ENCODE measurements at regions not wholly inside any gene's neighbourhood (a gene's known extent, or its start where the extent isn't known, plus 50 kb on each side); places are given as distances from the start of the nearest gene placed in this dataset.

- Histone ChIP-seq H4K20me1 (ENCODE audit: insufficient read depth) (no peaks in the 10 kb centered on the region), H3K27me3 (ENCODE audit: insufficient read depth, low read depth, low read length) (no peaks in the 10 kb centered on the region), H3K4me3 (ENCODE audit: low read length) (no peak overlapping the region), H3K27ac (ENCODE audit: low read length) (no peak overlapping the region), H3K9me3 (ENCODE audit: low read length) (no peaks in the 10 kb centered on the region), H3K36me3 (ENCODE audit: insufficient read depth, low read length) (no peaks in the 10 kb centered on the region), H3K9ac (ENCODE audit: low read length) (no peak overlapping the region), H3K4me2 (ENCODE audit: low read length) (no peak overlapping the region), H2AFZ (ENCODE audit: low read depth, low read length) (no peak overlapping the region), H3K79me2 (replicated peaks; ENCODE audit: insufficient read depth, low read length) (no peaks in the 10 kb centered on the region), H3K9me2 (ENCODE audit: insufficient read depth, low read length) (no peaks in the 10 kb centered on the region), H3F3A (ENCODE audit: insufficient read depth, low read length, poor library complexity, severe bottlenecking) (no peaks in the 10 kb centered on the region)
- no peak for TF ChIP-seq SMC3 (conservative IDR thresholded peaks at IDR 0.05; ENCODE audit: poor library complexity)
- no peak for TF ChIP-seq EP300 (conservative IDR thresholded peaks at IDR 0.05; ENCODE audit: poor library complexity, severe bottlenecking)
- TF ChIP-seq, protein P1, sequence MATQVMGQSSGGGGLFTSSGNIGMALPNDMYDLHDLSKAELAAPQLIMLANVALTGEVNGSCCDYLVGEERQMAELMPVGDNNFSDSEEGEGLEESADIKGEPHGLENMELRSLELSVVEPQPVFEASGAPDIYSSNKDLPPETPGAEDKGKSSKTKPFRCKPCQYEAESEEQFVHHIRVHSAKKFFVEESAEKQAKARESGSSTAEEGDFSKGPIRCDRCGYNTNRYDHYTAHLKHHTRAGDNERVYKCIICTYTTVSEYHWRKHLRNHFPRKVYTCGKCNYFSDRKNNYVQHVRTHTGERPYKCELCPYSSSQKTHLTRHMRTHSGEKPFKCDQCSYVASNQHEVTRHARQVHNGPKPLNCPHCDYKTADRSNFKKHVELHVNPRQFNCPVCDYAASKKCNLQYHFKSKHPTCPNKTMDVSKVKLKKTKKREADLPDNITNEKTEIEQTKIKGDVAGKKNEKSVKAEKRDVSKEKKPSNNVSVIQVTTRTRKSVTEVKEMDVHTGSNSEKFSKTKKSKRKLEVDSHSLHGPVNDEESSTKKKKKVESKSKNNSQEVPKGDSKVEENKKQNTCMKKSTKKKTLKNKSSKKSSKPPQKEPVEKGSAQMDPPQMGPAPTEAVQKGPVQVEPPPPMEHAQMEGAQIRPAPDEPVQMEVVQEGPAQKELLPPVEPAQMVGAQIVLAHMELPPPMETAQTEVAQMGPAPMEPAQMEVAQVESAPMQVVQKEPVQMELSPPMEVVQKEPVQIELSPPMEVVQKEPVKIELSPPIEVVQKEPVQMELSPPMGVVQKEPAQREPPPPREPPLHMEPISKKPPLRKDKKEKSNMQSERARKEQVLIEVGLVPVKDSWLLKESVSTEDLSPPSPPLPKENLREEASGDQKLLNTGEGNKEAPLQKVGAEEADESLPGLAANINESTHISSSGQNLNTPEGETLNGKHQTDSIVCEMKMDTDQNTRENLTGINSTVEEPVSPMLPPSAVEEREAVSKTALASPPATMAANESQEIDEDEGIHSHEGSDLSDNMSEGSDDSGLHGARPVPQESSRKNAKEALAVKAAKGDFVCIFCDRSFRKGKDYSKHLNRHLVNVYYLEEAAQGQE (IDR thresholded peaks at IDR 0.05; ENCODE audit: borderline replicate concordance): no peak
- TF ChIP-seq, protein P2, sequence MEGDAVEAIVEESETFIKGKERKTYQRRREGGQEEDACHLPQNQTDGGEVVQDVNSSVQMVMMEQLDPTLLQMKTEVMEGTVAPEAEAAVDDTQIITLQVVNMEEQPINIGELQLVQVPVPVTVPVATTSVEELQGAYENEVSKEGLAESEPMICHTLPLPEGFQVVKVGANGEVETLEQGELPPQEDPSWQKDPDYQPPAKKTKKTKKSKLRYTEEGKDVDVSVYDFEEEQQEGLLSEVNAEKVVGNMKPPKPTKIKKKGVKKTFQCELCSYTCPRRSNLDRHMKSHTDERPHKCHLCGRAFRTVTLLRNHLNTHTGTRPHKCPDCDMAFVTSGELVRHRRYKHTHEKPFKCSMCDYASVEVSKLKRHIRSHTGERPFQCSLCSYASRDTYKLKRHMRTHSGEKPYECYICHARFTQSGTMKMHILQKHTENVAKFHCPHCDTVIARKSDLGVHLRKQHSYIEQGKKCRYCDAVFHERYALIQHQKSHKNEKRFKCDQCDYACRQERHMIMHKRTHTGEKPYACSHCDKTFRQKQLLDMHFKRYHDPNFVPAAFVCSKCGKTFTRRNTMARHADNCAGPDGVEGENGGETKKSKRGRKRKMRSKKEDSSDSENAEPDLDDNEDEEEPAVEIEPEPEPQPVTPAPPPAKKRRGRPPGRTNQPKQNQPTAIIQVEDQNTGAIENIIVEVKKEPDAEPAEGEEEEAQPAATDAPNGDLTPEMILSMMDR (IDR thresholded peaks at IDR 0.05; ENCODE audit: poor library complexity, severe bottlenecking): no peak
- TF ChIP-seq POLR2AphosphoS5 (IDR thresholded peaks at IDR 0.05): no peak
- TF ChIP-seq EZH2 (IDR thresholded peaks at IDR 0.05; ENCODE audit: borderline replicate concordance, insufficient read depth, low read length, poor library complexity, severe bottlenecking): no peak
- no peak for TF ChIP-seq MXI1 (conservative IDR thresholded peaks at IDR 0.05; ENCODE audit: poor library complexity, severe bottlenecking)
- no peak for TF ChIP-seq TAF1 (IDR thresholded peaks at IDR 0.05; ENCODE audit: low read depth)
- TF ChIP-seq RAD21 (conservative IDR thresholded peaks at IDR 0.05): no peak
These were observed 460.1 kb downstream of the MED13L start for GRCh38 chr12:115817389-115817788.

GRCh38 chr12:115815924-115816323 is 461.6 kb downstream of the MED13L start:
- Histone ChIP-seq H3K4me2 (ENCODE audit: low read length) (no peak overlapping the region), H3K9me3 (ENCODE audit: low read length) (no peaks in the 10 kb centered on the region), H3K27ac (ENCODE audit: low read length) (no peak overlapping the region), H3K9me2 (ENCODE audit: insufficient read depth, low read length) (no peaks in the 10 kb centered on the region), H2AFZ (ENCODE audit: low read depth, low read length) (no peak overlapping the region), H3K9ac (ENCODE audit: low read length) (no peak overlapping the region), H4K20me1 (ENCODE audit: insufficient read depth) (no peaks in the 10 kb centered on the region), H3F3A (ENCODE audit: insufficient read depth, low read length, poor library complexity, severe bottlenecking) (no peaks in the 10 kb centered on the region), H3K79me2 (replicated peaks; ENCODE audit: insufficient read depth, low read length) (no peaks in the 10 kb centered on the region), H3K27me3 (ENCODE audit: insufficient read depth, low read depth, low read length) (no peaks in the 10 kb centered on the region), H3K36me3 (ENCODE audit: insufficient read depth, low read length) (no peaks in the 10 kb centered on the region), H3K4me3 (ENCODE audit: low read length) (no peak overlapping the region)
- TF ChIP-seq POLR2AphosphoS5 (IDR thresholded peaks at IDR 0.05) (no peak), SMC3 (conservative IDR thresholded peaks at IDR 0.05; ENCODE audit: poor library complexity) (no peak)

DNA sequence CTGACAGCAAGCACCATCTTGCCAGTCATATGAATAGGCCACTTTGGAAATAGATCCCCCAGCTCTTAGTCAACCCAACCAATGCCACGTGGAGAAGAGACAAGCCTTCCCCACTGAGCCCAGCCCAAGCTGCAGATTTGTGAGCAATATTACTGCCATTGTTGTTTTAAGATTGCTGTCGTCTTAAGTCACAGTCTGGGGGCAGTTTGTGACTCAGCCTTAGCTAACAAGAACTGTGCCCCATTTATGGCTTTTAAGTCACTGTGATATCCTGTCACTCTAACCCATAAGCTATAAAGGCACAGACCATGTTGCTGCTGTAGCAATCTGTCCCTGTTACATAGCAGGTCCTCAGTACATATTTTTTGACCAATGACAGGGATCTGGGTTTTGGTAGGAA is 464.2 kb downstream of the MED13L start:
- Histone ChIP-seq H3K36me3 (ENCODE audit: insufficient read depth, low read length) (no peaks in the 10 kb centered on the region), H3K27ac (ENCODE audit: low read length) (no peak overlapping the region), H3K9me2 (ENCODE audit: insufficient read depth, low read length) (no peaks in the 10 kb centered on the region), H3K9ac (ENCODE audit: low read length) (no peak overlapping the region), H3K9me3 (ENCODE audit: low read length) (no peaks in the 10 kb centered on the region), H2AFZ (ENCODE audit: low read depth, low read length) (no peak overlapping the region), H3K4me2 (ENCODE audit: low read length) (no peak overlapping the region), H3F3A (ENCODE audit: insufficient read depth, low read length, poor library complexity, severe bottlenecking) (no peaks in the 10 kb centered on the region), H3K4me3 (ENCODE audit: low read length) (no peak overlapping the region), H4K20me1 (ENCODE audit: insufficient read depth) (no peaks in the 10 kb centered on the region), H3K27me3 (ENCODE audit: insufficient read depth, low read depth, low read length) (no peaks in the 10 kb centered on the region), H3K79me2 (replicated peaks; ENCODE audit: insufficient read depth, low read length) (no peaks in the 10 kb centered on the region)
- TF ChIP-seq, protein P1 (IDR thresholded peaks at IDR 0.05; ENCODE audit: borderline replicate concordance): no peak
- no peak for TF ChIP-seq EP300 (conservative IDR thresholded peaks at IDR 0.05; ENCODE audit: poor library complexity, severe bottlenecking)
- no peak for TF ChIP-seq POLR2AphosphoS5 (IDR thresholded peaks at IDR 0.05)
- no peak for TF ChIP-seq SMC3 (conservative IDR thresholded peaks at IDR 0.05; ENCODE audit: poor library complexity)
